ENCODE measurements at regions not wholly inside any gene's neighbourhood (a gene's known extent, or its start where the extent isn't known, plus 50 kb on each side); places are given as distances from the start of the nearest gene placed in this dataset.

- ChIA-PET CTCF (interaction anchor here (0.6 to 1.4 kb wide), 11 partner anchors 11 to 536 kb away, joined by 3 to 5 read pairs (median 4); no protein-coding TSS in a partner anchor), POLR2A (interaction anchor here (0.6 to 1.1 kb wide), 2 partner anchors 85 to 365 kb away, joined by 3 read pairs; no protein-coding TSS in a partner anchor)
- no peak overlapping the region for H3K4me3 ChIP-seq (ENCODE audit: low read depth, low read length)
- DNase-seq (ENCODE audit: low read depth, low spot score): no peak
- TF ChIP-seq CTCF (IDR thresholded peaks at IDR 0.05; ENCODE audit: insufficient read depth, low read length, missing control alignments): no peak
Measured at GRCh38 chrX:39731330-39731667, 366.5 kb downstream of the BCOR start.

GRCh38 chrX:39731735-39732134 lies 366.0 kb downstream of the BCOR start:
- H3K4me3 ChIP-seq (ENCODE audit: low read depth, low read length): no peak overlapping the region
- ChIA-PET CTCF (interaction anchor here (0.8 to 1.4 kb wide), 7 partner anchors 20 to 535 kb away, joined by 3 to 5 read pairs (median 3); no protein-coding TSS in a partner anchor), POLR2A (no interaction called here)
- DNase-seq (ENCODE audit: low read depth, low spot score): no peak
- TF ChIP-seq CTCF (IDR thresholded peaks at IDR 0.05; ENCODE audit: insufficient read depth, low read length, missing control alignments): no peak

GRCh38 chrX:39733745-39734144 lies 364.0 kb downstream of the BCOR start:
- ChIA-PET CTCF (no interaction called here), POLR2A (no interaction called here)
- no peak overlapping the region for H3K4me3 ChIP-seq (ENCODE audit: low read depth, low read length)
- DNase-seq (ENCODE audit: low read depth, low spot score): no peak
- no peak for TF ChIP-seq CTCF (IDR thresholded peaks at IDR 0.05; ENCODE audit: insufficient read depth, low read length, missing control alignments)

GRCh38 chrX:39734174-39734776 lies 363.5 kb downstream of the BCOR start:
- ChIA-PET POLR2A (no interaction called here), CTCF (no interaction called here)
- no peak for DNase-seq (ENCODE audit: low read depth, low spot score)
- no peak overlapping the region for H3K4me3 ChIP-seq (ENCODE audit: low read depth, low read length)
- no peak for TF ChIP-seq CTCF (IDR thresholded peaks at IDR 0.05; ENCODE audit: insufficient read depth, low read length, missing control alignments)

GRCh38 chrX:39736216-39737211 lies 361.2 kb downstream of the BCOR start:
- no peak overlapping the region for H3K4me3 ChIP-seq (ENCODE audit: low read depth, low read length)
- no peak for TF ChIP-seq CTCF (IDR thresholded peaks at IDR 0.05; ENCODE audit: insufficient read depth, low read length, missing control alignments)
- ChIA-PET POLR2A (interaction anchor here (1.2 kb wide), 1 partner anchor 277 kb away, joined by 7 read pairs; no protein-coding TSS in a partner anchor), CTCF (no interaction called here)
- DNase-seq (ENCODE audit: low read depth, low spot score): no peak

- DNase-seq (ENCODE audit: low read depth, low spot score): no peak
- H3K4me3 ChIP-seq (ENCODE audit: low read depth, low read length): no peak overlapping the region
- POLR2A ChIA-PET: no interaction called here
- TF ChIP-seq CTCF (IDR thresholded peaks at IDR 0.05; ENCODE audit: insufficient read depth, low read length, missing control alignments): no peak
- CTCF ChIA-PET: no interaction called here
Measured at GRCh38 chrX:39739585-39739984, 358.2 kb downstream of the BCOR start.
